H1 (cell line): ENCODE measurements at regions not wholly inside any gene's neighbourhood (a gene's known extent, or its start where the extent isn't known, plus 50 kb on each side); places are given as distances from the start of the nearest gene placed in this dataset.

ENCODE experiments used
- CTCF ChIA-PET: fragments of 300-600 bp; sonication (Branson Sonifier 250); formaldehyde crosslinking; loops from one replicate; lab custom pipeline; 2021; ENCODE audit not compliant: partially characterized antibody; lab: Charles Lee
- POLR2A ChIA-PET: fragments of 300-600 bp; sonication (Branson Sonifier 250); formaldehyde crosslinking; loops from one replicate; lab custom pipeline; 2021; ENCODE audit warnings: inconsistent platforms; ENCODE audit not compliant: partially characterized antibody; lab: Charles Lee
- DNase-seq, 2 experiments: peaks; one replicate each; pipeline versions ENCODE4 v3.0.0 to v3.0.0-alpha.2; 2010 to 2022; ENCODE audit warnings: low spot score in 2 of 2, low read depth in 1 of 2, mixed read lengths in 1 of 2
- FAIRE-seq: peaks from 2 replicates; lab custom pipeline; 2011; peaks lifted over from hg19 to GRCh38; lab: Jason Lieb, UNC
- H2AFZ ChIP-seq: 2 replicates; pipeline ENCODE4 v1.8.1; 2012; ENCODE audit warnings: low read length, inconsistent platforms
- H2AK5ac ChIP-seq: 2 replicates; pipeline ENCODE4 v1.6.1; 2013; ENCODE audit warnings: low read depth, low read length
- H2BK120ac ChIP-seq: replicated peaks from 2 replicates; pipeline ENCODE3; 2013; ENCODE audit warnings: low read depth, low read length, inconsistent platforms
- H2BK12ac ChIP-seq: 2 replicates; pipeline ENCODE4 v1.6.1; 2013; ENCODE audit warnings: low read depth, low read length
- H2BK15ac ChIP-seq: 2 replicates; pipeline ENCODE4 v1.6.1; 2013; ENCODE audit warnings: low read length
- H2BK20ac ChIP-seq: 2 replicates; pipeline ENCODE4 v1.6.1; 2013; ENCODE audit warnings: low read length
- H2BK5ac ChIP-seq: 2 replicates; pipeline ENCODE4 v1.6.1; 2013; ENCODE audit warnings: low read depth, low read length
- H3K14ac ChIP-seq: 2 replicates; pipeline ENCODE4 v1.6.1; 2013; ENCODE audit warnings: inconsistent platforms; ENCODE audit not compliant: insufficient read length
- H3K18ac ChIP-seq: 2 replicates; pipeline ENCODE4 v1.6.1; 2013; ENCODE audit warnings: low read length; ENCODE audit errors: extremely low read depth
- H3K23ac ChIP-seq: 2 replicates; pipeline ENCODE4 v1.6.1; 2013; ENCODE audit warnings: inconsistent platforms; ENCODE audit not compliant: insufficient read length
- H3K23me2 ChIP-seq: 2 replicates; pipeline ENCODE4 v1.6.1; 2013; ENCODE audit warnings: low read depth, low read length
- H3K27ac ChIP-seq: 2 replicates; pipeline ENCODE4 v1.6.1; 2011; ENCODE audit warnings: low read depth, low read length, inconsistent platforms
- H3K27me3 ChIP-seq, 4 experiments: replicated peaks in 1 of 4; 1 replicate in 1 of 4; 2 replicates in 3 of 4; pipeline versions ENCODE4 v1.6.1 to v1.8.1; 2011 to 2013; ENCODE audit warnings: low read length in 3 of 4, mild to moderate bottlenecking in 3 of 4, inconsistent platforms in 2 of 4, mixed read lengths in 2 of 4, moderate library complexity in 1 of 4; ENCODE audit not compliant: control insufficient read depth in 3 of 4, insufficient read depth in 3 of 4; ENCODE audit errors: extremely low read depth in 1 of 4
- H3K36me3 ChIP-seq, 4 experiments: 2 replicates each; pipeline versions ENCODE4 v1.6.1 to v1.8.1; 2011 to 2013; ENCODE audit warnings: mild to moderate bottlenecking in 4 of 4, low read length in 3 of 4, moderate library complexity in 2 of 4, control low read depth in 1 of 4, inconsistent platforms in 1 of 4; ENCODE audit not compliant: insufficient read depth in 4 of 4, control insufficient read depth in 2 of 4
- H3K4ac ChIP-seq: replicated peaks from 2 replicates; pipeline ENCODE3; 2013; ENCODE audit warnings: low read length, low read depth, mixed read lengths, inconsistent platforms; ENCODE audit not compliant: insufficient read length
- H3K4me1 ChIP-seq, 4 experiments: replicated peaks in 1 of 4; 1 replicate in 1 of 4; 2 replicates in 3 of 4; pipeline versions ENCODE4 v1.6.1 to v1.8.1; 2011 to 2013; ENCODE audit warnings: low read length in 3 of 4, inconsistent platforms in 2 of 4, mixed read lengths in 1 of 4; ENCODE audit not compliant: insufficient read depth in 4 of 4, control insufficient read depth in 3 of 4
- H3K4me2 ChIP-seq, 2 experiments: 2 replicates each; pipeline versions ENCODE4 v1.6.1 to v1.8.1; 2011 to 2013; ENCODE audit warnings: low read depth in 2 of 2, low read length in 2 of 2, control low read depth in 1 of 2, inconsistent platforms in 1 of 2, mild to moderate bottlenecking in 1 of 2; ENCODE audit not compliant: insufficient read depth in 1 of 2
- H3K4me3 ChIP-seq, 4 experiments: fragments of 200-600, 300-600 bp in 1 of 4; sonication (generic), shearing (Covaris generic), sonication (Bioruptor Twin) in 1 of 4; 2 replicates each; pipeline versions ENCODE4 v1.5.1 to v1.8.1; 2011 to 2016; ENCODE audit warnings: low read length in 4 of 4, low read depth in 3 of 4, control low read depth in 2 of 4, inconsistent platforms in 2 of 4, mild to moderate bottlenecking in 2 of 4, mixed read lengths in 1 of 4, moderate library complexity in 1 of 4; ENCODE audit not compliant: insufficient read depth in 2 of 4; ENCODE audit errors: extremely low read depth in 1 of 4
- H3K56ac ChIP-seq: replicated peaks from 2 replicates; pipeline ENCODE3; 2013; ENCODE audit warnings: low read depth, mild to moderate bottlenecking, mixed read lengths, low read length, inconsistent platforms; ENCODE audit not compliant: insufficient read length
- H3K79me1 ChIP-seq: 2 replicates; pipeline ENCODE4 v1.6.1; 2013; ENCODE audit warnings: low read depth, low read length, control low read depth
- H3K79me2 ChIP-seq, 2 experiments: 2 replicates each; pipeline versions ENCODE4 v1.6.1 to v1.8.1; 2012 to 2013; ENCODE audit warnings: low read length in 2 of 2, mild to moderate bottlenecking in 2 of 2, inconsistent platforms in 1 of 2; ENCODE audit not compliant: insufficient read depth in 2 of 2, control insufficient read depth in 1 of 2
- H3K9ac ChIP-seq, 4 experiments: replicated peaks in 1 of 4; 1 replicate in 1 of 4; 2 replicates in 3 of 4; pipeline versions ENCODE4 v1.6.1 to v1.8.1; 2011 to 2013; ENCODE audit warnings: low read depth in 3 of 4, low read length in 3 of 4, control low read depth in 2 of 4, mild to moderate bottlenecking in 2 of 4, moderate library complexity in 2 of 4, inconsistent platforms in 1 of 4; ENCODE audit errors: extremely low read depth in 1 of 4
- H3K9me3 ChIP-seq, 2 experiments: 2 replicates each; pipeline versions ENCODE4 v1.6.1 to v1.8.1; 2012 to 2013; ENCODE audit warnings: mild to moderate bottlenecking in 2 of 2, moderate library complexity in 2 of 2, control low read depth in 1 of 2, inconsistent platforms in 1 of 2, low read depth in 1 of 2, low read length in 1 of 2, mixed read lengths in 1 of 2; ENCODE audit not compliant: insufficient read depth in 2 of 2
- H4K20me1 ChIP-seq, 2 experiments: replicated peaks in 1 of 2; 2 replicates each; pipeline versions ENCODE3 to v1.8.1; 2011 to 2013; ENCODE audit warnings: inconsistent platforms in 2 of 2, low read length in 2 of 2, mild to moderate bottlenecking in 1 of 2; ENCODE audit not compliant: insufficient read depth in 2 of 2, control insufficient read depth in 1 of 2
- H4K5ac ChIP-seq: 2 replicates; pipeline ENCODE4 v1.6.1; 2013; ENCODE audit warnings: low read length, low read depth, mixed read lengths, inconsistent platforms; ENCODE audit not compliant: insufficient read length
- H4K8ac ChIP-seq: 2 replicates; pipeline ENCODE4 v1.8.0; 2013; ENCODE audit warnings: mild to moderate bottlenecking, moderate library complexity, low read length, inconsistent platforms; ENCODE audit not compliant: insufficient read depth; ENCODE audit errors: extremely low read depth
- H4K91ac ChIP-seq: replicated peaks from 2 replicates; pipeline ENCODE3; 2013; ENCODE audit warnings: low read length, mixed read lengths, inconsistent platforms; ENCODE audit not compliant: insufficient read length
- BCL11A ChIP-seq, 2 experiments: IDR thresholded peaks; one replicate each; pipeline ENCODE4 v1.6.1; 2011; ENCODE audit warnings: low read depth in 2 of 2, low read length in 2 of 2, mild to moderate bottlenecking in 2 of 2
- BRCA1 ChIP-seq: IDR thresholded peaks from 2 replicates; pipeline ENCODE4 v1.6.1; 2012; ENCODE audit warnings: low read depth, low read length, improper control_type of control experiment
- E2F6 ChIP-seq: IDR thresholded peaks from 2 replicates; pipeline ENCODE4 v1.6.1; 2012; ENCODE audit warnings: inconsistent platforms
- KDM1A ChIP-seq: fragments of 200-600, 300-600 bp; sonication (generic); IDR thresholded peaks from 2 replicates; pipeline ENCODE4 v1.7.1; 2016; ENCODE audit warnings: mild to moderate bottlenecking, low read length, borderline replicate concordance
- MAFK ChIP-seq: IDR thresholded peaks from 2 replicates; pipeline ENCODE4 v1.6.1; 2012; ENCODE audit warnings: low read depth, mild to moderate bottlenecking, improper control_type of control experiment, low read length
- NANOG ChIP-seq: IDR thresholded peaks from 2 replicates; pipeline ENCODE4 v1.6.1; 2011; ENCODE audit warnings: low read length, low read depth, mild to moderate bottlenecking, inconsistent platforms; ENCODE audit not compliant: insufficient read depth, poor library complexity, severe bottlenecking
- POLR2A ChIP-seq, 2 experiments: IDR thresholded peaks; 1 replicate in 1 of 2; 2 replicates in 1 of 2; pipeline ENCODE4 v1.6.1; 2011; ENCODE audit warnings: low read depth in 2 of 2, low read length in 2 of 2, mild to moderate bottlenecking in 2 of 2; ENCODE audit errors: control extremely low read depth in 1 of 2
- RFX5 ChIP-seq: IDR thresholded peaks from 2 replicates; pipeline ENCODE4 v1.6.1; 2011; ENCODE audit warnings: low read depth, low read length, improper control_type of control experiment, borderline replicate concordance
- SAP30 ChIP-seq: fragments of 300-600 bp; sonication (generic); IDR thresholded peaks from 2 replicates; pipeline ENCODE4 v1.7.1; 2012; ENCODE audit warnings: low read length, moderate library complexity, mild to moderate bottlenecking, inconsistent platforms; ENCODE audit not compliant: insufficient read depth, insufficient replicate concordance
- SP4 ChIP-seq: IDR thresholded peaks from 2 replicates; pipeline ENCODE4 v1.6.1; 2012; ENCODE audit warnings: low read length, inconsistent platforms
- ZNF274 ChIP-seq: IDR thresholded peaks from 2 replicates; pipeline ENCODE4 v1.7.0; 2012; ENCODE audit warnings: low read length, borderline replicate concordance; ENCODE audit errors: extremely low read depth
- WGBS, 2 experiments: shearing (Covaris generic) in 1 of 2; methylation state at CpG; one replicate each; pipeline versions ENCODE4 v1.1.6 to v1.1.7; 2013 to 2015; ENCODE audit warnings: low lambda C conversion rate in 2 of 2, mixed read lengths in 2 of 2, inconsistent platforms in 1 of 2, low coverage in 1 of 2, missing lambda C conversion rate in 1 of 2; ENCODE audit not compliant: insufficient replicate concordance in 2 of 2, insufficient coverage in 1 of 2, insufficient read length in 1 of 2; ENCODE audit errors: extremely low coverage in 1 of 2, missing lambda C conversion rate in 1 of 2; 5-methylcytosine and 5-hydroxymethylcytosine counted together

DNA sequence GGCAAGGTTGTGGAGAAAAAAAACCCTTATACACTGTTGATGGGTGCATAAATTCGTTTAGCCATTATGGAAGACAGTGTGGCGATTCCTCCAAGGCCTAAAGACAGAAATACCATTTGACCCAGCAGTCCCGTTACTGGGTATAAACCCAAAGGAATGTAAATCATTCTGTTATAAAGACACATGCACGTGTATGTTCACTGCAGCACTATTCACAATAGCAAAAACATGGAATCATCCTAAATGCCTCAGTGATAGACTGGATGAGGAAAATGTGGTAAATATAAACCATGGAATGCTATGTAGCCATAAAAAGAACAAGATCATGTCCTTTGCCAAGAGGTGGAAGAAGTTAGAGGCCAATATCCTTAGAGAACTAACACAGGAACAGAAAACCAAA is 119.9 kb upstream of the PRR16 start:
- Histone ChIP-seq H3K4me2 (no peak overlapping the region), H2BK12ac (no peak overlapping the region), H3K4me1 (no peaks in the 10 kb centered on the region), H3K9me3 (no peaks in the 10 kb centered on the region), H3K27ac (no peak overlapping the region), H2BK5ac (no peak overlapping the region), H3K36me3 (no peaks in the 10 kb centered on the region), H3K23me2 (no peaks in the 10 kb centered on the region), H3K23ac (no peak overlapping the region), H3K27me3 (no peaks in the 10 kb centered on the region), H3K79me2 (no peaks in the 10 kb centered on the region), H4K91ac (no peak overlapping the region), H3K18ac (no peak overlapping the region)
- DNase-seq, result no peak
- FAIRE-seq, result no peak
- TF ChIP-seq ZNF274 (no peak), BCL11A (IDR thresholded peaks at IDR 0.05; ENCODE audit: low read depth in 2 of 2, low read length in 2 of 2) (no peak), SP4 (no peak), E2F6 (no peak), MAFK (no peak), BRCA1 (no peak), NANOG (no peak), SAP30 (no peak), POLR2A (IDR thresholded peaks at IDR 0.05; ENCODE audit: control extremely low read depth in 1 of 2, low read depth in 2 of 2, low read length in 2 of 2) (no peak), RFX5 (no peak), KDM1A (no peak)
- TF ChIP-seq, all 59 proteins: peak for 0
- Histone ChIP-seq H2BK15ac (no peak overlapping the region), H2AK5ac (no peak overlapping the region), H2BK20ac (no peak overlapping the region), H4K5ac (no peak overlapping the region), H2AFZ (no peak overlapping the region), H4K20me1 (no peaks in the 10 kb centered on the region), H3K4me3 (no peak overlapping the region), H4K8ac (no peak overlapping the region), H3K79me1 (no peaks in the 10 kb centered on the region), H3K9ac (no peak overlapping the region), H2BK120ac (no peak overlapping the region), H3K14ac (no peak overlapping the region), H3K56ac (no peak overlapping the region), H3K4ac (no peak overlapping the region)
- 94% methylated on average over 4 of the region's 4 CpGs; no CpG with 5 or more reads in 1 of the 2 experiments for WGBS, 2 experiments
- CTCF ChIA-PET, result no interaction called here
- POLR2A ChIA-PET, result no interaction called here
